GM12878 (cell line): ENCODE measurements at regions not wholly inside any gene's neighbourhood (a gene's known extent, or its start where the extent isn't known, plus 50 kb on each side); places are given as distances from the start of the nearest gene placed in this dataset.
A peak's percentile ranks its signal among the peaks of the same experiment; 100 is the strongest.

Experiments used
- ATAC-seq: fragments of 200-7000 bp; cut with Tn5 transposase; 3 replicates; pipeline ENCODE4 v1.9.1; 2020; ENCODE audit warnings: mild to moderate bottlenecking, moderate library complexity
- BruUV-seq: library from RNA; stranded (reverse); fragments of 400-500 nt; replicated peaks from 2 replicates; lab custom pipeline; 2021; lab: Mats Ljungman, UMichigan
- CTCF ChIA-PET: fragments of 300-600 bp; sonication (Branson Sonifier 250); formaldehyde crosslinking; extraction: SDS; loops from one replicate; lab custom pipeline; 2021; ENCODE audit warnings: inconsistent platforms; lab: Yijun Ruan, JAX
- POLR2A ChIA-PET: fragments of 350-600 bp; formaldehyde crosslinking; extraction: SDS; loops from one replicate; lab custom pipeline; 2021; ENCODE audit warnings: inconsistent platforms; lab: Charles Lee
- RAD21 ChIA-PET: fragments of 300-600 bp; sonication (Branson Sonifier 250); formaldehyde crosslinking; loops from one replicate; lab custom pipeline; 2023; ENCODE audit warnings: antibody characterized with exemption; ENCODE audit not compliant: unreplicated experiment; lab: Charles Lee
- SMC1A ChIA-PET: fragments of 300-600 bp; sonication (Branson Sonifier 250); formaldehyde crosslinking; loops from one replicate; lab custom pipeline; 2023; ENCODE audit not compliant: unreplicated experiment, uncharacterized antibody; lab: Charles Lee
- DNase-seq: peaks from one replicate; pipeline ENCODE4 v3.0.0-alpha.2; 2011; ENCODE audit warnings: low read depth, low spot score
- FAIRE-seq: peaks from 3 replicates; lab custom pipeline; 2011; peaks lifted over from hg19 to GRCh38; lab: Jason Lieb, UNC
- H2AFZ ChIP-seq: 2 replicates; pipeline ENCODE4 v1.6.0; 2011; ENCODE audit warnings: low read depth, low read length, control low read depth; ENCODE audit not compliant: control insufficient read depth
- H3K27ac ChIP-seq: 2 replicates; pipeline ENCODE4 v1.5.1; 2011; ENCODE audit warnings: control low read depth; ENCODE audit not compliant: control insufficient read depth, insufficient read depth
- H3K27me3 ChIP-seq, 2 experiments: replicated peaks in 1 of 2; 2 replicates each; pipeline versions ENCODE4 v1.6.0 to v1.6.1; 2011; ENCODE audit warnings: low read length in 1 of 2; ENCODE audit not compliant: control insufficient read depth in 2 of 2, insufficient read depth in 2 of 2
- H3K36me3 ChIP-seq, 2 experiments: 2 replicates each; pipeline ENCODE4 v1.5.1; 2011; ENCODE audit warnings: low read length in 1 of 2; ENCODE audit not compliant: control insufficient read depth in 2 of 2, insufficient read depth in 2 of 2
- H3K4me1 ChIP-seq: 2 replicates; pipeline ENCODE4 v1.6.1; 2011; ENCODE audit warnings: mild to moderate bottlenecking, low read length, moderate library complexity, mixed read lengths; ENCODE audit not compliant: control insufficient read depth, insufficient read depth
- H3K4me2 ChIP-seq: 2 replicates; pipeline ENCODE4 v1.6.0; 2011; ENCODE audit warnings: control low read depth; ENCODE audit not compliant: control insufficient read depth, insufficient read depth
- H3K4me3 ChIP-seq: fragments of 200-600 bp; sonication (generic); 2 replicates; pipeline ENCODE4 v1.5.1; 2016
- H3K79me2 ChIP-seq: 2 replicates; pipeline ENCODE4 v1.6.0; 2011; ENCODE audit warnings: low read length; ENCODE audit not compliant: control insufficient read depth, insufficient read depth
- H3K9ac ChIP-seq: 2 replicates; pipeline ENCODE4 v1.8.0; 2011; ENCODE audit warnings: low read length, control low read depth, mixed read lengths; ENCODE audit not compliant: control insufficient read depth, insufficient read depth
- H3K9me3 ChIP-seq: replicated peaks from 3 replicates; pipeline ENCODE4 v1.5.1; 2011; ENCODE audit warnings: mild to moderate bottlenecking, low read length; ENCODE audit not compliant: control insufficient read depth, insufficient read depth
- H4K20me1 ChIP-seq: 2 replicates; pipeline ENCODE4 v1.6.0; 2011; ENCODE audit not compliant: control insufficient read depth, insufficient read depth
- ATF7 ChIP-seq: fragments of 450-650 bp; IDR thresholded peaks from 2 replicates; pipeline ENCODE4 v1.6.1; 2016; ENCODE audit warnings: low read depth, mild to moderate bottlenecking
- BCL11A ChIP-seq: IDR thresholded peaks from 2 replicates; pipeline ENCODE4 v1.6.1; 2011; ENCODE audit warnings: low read depth, low read length
- BCL3 ChIP-seq: IDR thresholded peaks from 2 replicates; pipeline ENCODE4 v1.6.1; 2011; ENCODE audit warnings: borderline replicate concordance, low read depth, mild to moderate bottlenecking, moderate library complexity, low read length; ENCODE audit not compliant: insufficient read depth, poor library complexity, severe bottlenecking
- BHLHE40 ChIP-seq, 2 experiments: fragments of 450-650 bp in 1 of 2; IDR thresholded peaks; 2 replicates each; pipeline ENCODE4 v1.6.1; 2011 to 2017; ENCODE audit warnings: low read depth in 2 of 2, borderline replicate concordance in 1 of 2, improper control_type of control experiment in 1 of 2, low read length in 1 of 2, mild to moderate bottlenecking in 1 of 2
- EP300 ChIP-seq, 2 experiments: fragments of 150-350 bp in 1 of 2; IDR thresholded peaks; 2 replicates each; pipeline ENCODE4 v1.6.1; 2011 to 2012; ENCODE audit warnings: low read depth in 2 of 2, low read length in 2 of 2, borderline replicate concordance in 1 of 2, improper control_type of control experiment in 1 of 2, inconsistent platforms in 1 of 2; ENCODE audit not compliant: control insufficient read depth in 1 of 2
- GATAD2B ChIP-seq: fragments of 450-650 bp; conservative IDR thresholded peaks from 2 replicates; pipeline ENCODE4 v1.6.1; 2017; ENCODE audit warnings: low read depth, mild to moderate bottlenecking, moderate library complexity
- HDGF ChIP-seq: fragments of 450-650 bp; IDR thresholded peaks from 2 replicates; pipeline ENCODE4 v1.6.1; 2016; ENCODE audit warnings: antibody characterized with exemption
- MEF2A ChIP-seq: IDR thresholded peaks from 2 replicates; pipeline ENCODE4 v1.6.1; 2011; ENCODE audit warnings: low read depth, mild to moderate bottlenecking, low read length, moderate library complexity; ENCODE audit not compliant: insufficient read depth
- MEF2B ChIP-seq: fragments of 450-650 bp; IDR thresholded peaks from 2 replicates; pipeline ENCODE4 v1.6.1; 2018; ENCODE audit warnings: mild to moderate bottlenecking, moderate library complexity; ENCODE audit not compliant: partially characterized antibody, poor library complexity, severe bottlenecking
- MYB ChIP-seq: fragments of 150-350 bp; IDR thresholded peaks from 2 replicates; pipeline ENCODE4 v1.6.1; 2014; ENCODE audit warnings: mild to moderate bottlenecking, low read depth, low read length, borderline replicate concordance
- RELA ChIP-seq: fragments of 450-650 bp; IDR thresholded peaks from 2 replicates; pipeline ENCODE4 v1.8.0; 2014; ENCODE audit warnings: borderline replicate concordance; ENCODE audit not compliant: partially characterized antibody
- RUNX3 ChIP-seq: IDR thresholded peaks from 2 replicates; pipeline ENCODE4 v1.6.1; 2012; ENCODE audit warnings: low read length, inconsistent platforms
- ZBED1 ChIP-seq: IDR thresholded peaks from 2 replicates; pipeline ENCODE4 v1.6.1; 2016; ENCODE audit warnings: borderline replicate concordance
- WGBS: methylation state at CpG from one replicate; pipeline ENCODE4 v1.1.6; 2016; ENCODE audit warnings: low lambda C conversion rate; ENCODE audit not compliant: insufficient replicate concordance, insufficient coverage; ENCODE audit errors: missing lambda C conversion rate; 5-methylcytosine and 5-hydroxymethylcytosine counted together
- in situ Hi-C: fragments of 300-500 bp; cut with MboI; formaldehyde crosslinking; loops from 9 replicates; pipeline ENCODE4 v1.14.3; 2018; ENCODE audit warnings: mixed read lengths
- intact Hi-C: fragments of 100-400 bp; cut with micrococcal nuclease; formaldehyde crosslinking; loops from one replicate; pipeline ENCODE4 v1.14.2; 2022; ENCODE audit not compliant: unreplicated experiment

DNA sequence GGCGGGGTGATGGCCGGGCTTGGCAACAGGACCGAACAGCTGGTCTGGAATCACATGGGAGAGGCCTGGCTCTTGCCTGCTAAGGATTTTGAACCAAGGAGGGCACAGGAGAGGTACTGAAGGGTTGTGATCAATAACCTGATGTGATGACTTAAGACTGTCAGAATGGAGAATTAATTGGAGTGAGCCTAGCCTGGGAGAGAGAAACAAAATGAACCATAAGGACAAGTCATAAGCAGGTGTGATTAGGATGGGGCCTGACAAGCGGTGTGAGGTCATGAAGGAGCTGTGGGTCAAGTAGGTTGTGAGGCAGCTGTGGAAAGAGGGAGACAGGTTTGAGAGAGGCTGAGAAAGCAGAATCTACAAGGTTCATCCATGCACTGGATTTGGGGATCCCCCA is 104.6 kb downstream of the MED10 start:
- Histone ChIP-seq H4K20me1 (no peaks in the 10 kb centered on the region), H3K27ac (peak overlapping the region; percentile 38), H3K36me3 (no peaks in the 10 kb centered on the region), H3K27me3 (no peaks in the 10 kb centered on the region), H3K4me2 (peak overlapping the region; percentile 2; the same call in 1 of the 2 replicates), H3K79me2 (no peaks in the 10 kb centered on the region), H3K9ac (no peak overlapping the region), H3K9me3 (no peaks in the 10 kb centered on the region; the same call in 2 of the 3 replicates), H2AFZ (no peak overlapping the region), H3K4me3 (no peak overlapping the region), H3K4me1 (peaks cover 24% of the 10 kb centered on the region)
- ATAC-seq (peak; percentile 7), DNase-seq (no peak), FAIRE-seq (no peak)
- CTCF ChIA-PET = interaction anchor here (0.6 to 2.8 kb wide), 8 partner anchors 10 to 385 kb away, joined by 3 to 10 read pairs (median 4); no protein-coding TSS in a partner anchor
- POLR2A ChIA-PET = interaction anchor here (0.6 to 1.9 kb wide), 5 partner anchors 22 to 85 kb away, joined by 3 to 7 read pairs (median 4); no protein-coding TSS in a partner anchor
- in situ Hi-C loops (no loop called here), intact Hi-C loops (no loop called here)
- TF ChIP-seq HDGF (0 out of 2 replicates have a peak, but pooled peaks have one; percentile 33), BCL11A (no peak)
- BruUV-seq = no TSS peak
- 27% methylated on average over 4 of the region's 4 CpGs for WGBS
- RAD21 ChIA-PET = interaction anchor here (0.9 to 3.2 kb wide), 15 partner anchors 8 to 777 kb away, joined by 3 to 16 read pairs (median 4); no protein-coding TSS in a partner anchor
- SMC1A ChIA-PET = interaction anchor here (0.8 to 3.3 kb wide), 14 partner anchors 15 to 237 kb away, joined by 3 to 15 read pairs (median 4); no protein-coding TSS in a partner anchor

GRCh38 chr5:6273090-6273735 is 105.1 kb downstream of the MED10 start:
- Histone ChIP-seq H2AFZ (no peak overlapping the region), H3K36me3 (no peaks in the 10 kb centered on the region), H3K79me2 (no peaks in the 10 kb centered on the region), H3K9ac (no peak overlapping the region), H3K4me1 (peaks cover 24% of the 10 kb centered on the region), H3K27me3 (no peaks in the 10 kb centered on the region), H3K4me2 (peak overlapping the region; percentile 32; the same call in 1 of the 2 replicates), H3K9me3 (no peaks in the 10 kb centered on the region; the same call in 2 of the 3 replicates), H3K27ac (peak overlapping the region; percentile 38), H4K20me1 (no peaks in the 10 kb centered on the region), H3K4me3 (no peak overlapping the region)
- peak; percentile 76 for ATAC-seq
- intact Hi-C loops = no loop called here
- ChIA-PET CTCF (interaction anchor here (1.0 to 2.8 kb wide), 6 partner anchors 10 to 384 kb away, joined by 3 to 10 read pairs (median 4); no protein-coding TSS in a partner anchor), SMC1A (interaction anchor here (0.8 to 3.3 kb wide), 17 partner anchors 9 to 236 kb away, joined by 3 to 15 read pairs (median 3); no protein-coding TSS in a partner anchor), RAD21 (interaction anchor here (0.9 to 3.2 kb wide), 16 partner anchors 9 to 776 kb away, joined by 3 to 16 read pairs (median 4); no protein-coding TSS in a partner anchor), POLR2A (interaction anchor here (0.6 to 1.9 kb wide), 5 partner anchors 10 to 85 kb away, joined by 3 to 7 read pairs (median 4); no protein-coding TSS in a partner anchor)
- no TSS peak for BruUV-seq
- in situ Hi-C loops = no loop called here
- FAIRE-seq = no peak
- 1% methylated on average over 10 of the region's 10 CpGs for WGBS
- peak; percentile 65 for DNase-seq
- peak in 1 of 2 experiments; percentile 46; a peak in 1 of 4 replicates for TF ChIP-seq EP300 (IDR thresholded peaks at IDR 0.05; ENCODE audit: borderline replicate concordance in 1 of 2, control insufficient read depth in 1 of 2, low read depth in 2 of 2, low read length in 2 of 2)
- TF ChIP-seq MYB = no peak
- TF ChIP-seq BCL3 = no peak
- TF ChIP-seq BCL11A = 0 out of 2 replicates have a peak, but pooled peaks have one; percentile 23
- TF ChIP-seq ATF7 = peak; percentile 5; the same call in 1 of the 2 replicates
- peak; percentile 96 for TF ChIP-seq ZBED1
- TF ChIP-seq GATAD2B = no peak
- TF ChIP-seq RUNX3 = peak; percentile 23; the same call in 1 of the 2 replicates
- TF ChIP-seq MEF2A = 0 out of 2 replicates have a peak, but pooled peaks have one; percentile 38
- TF ChIP-seq BHLHE40 (IDR thresholded peaks at IDR 0.05; ENCODE audit: borderline replicate concordance in 1 of 2, low read depth in 2 of 2, low read length in 1 of 2) = peak; percentile 66 to 81; a peak in 3 of 4 replicates
- TF ChIP-seq MEF2B = peak; percentile 40
- peak; percentile 12 for TF ChIP-seq RELA
